Stomach smooth muscle (tissue), 2 donors: ENCODE measurements at regions not wholly inside any gene's neighbourhood (a gene's known extent, or its start where the extent isn't known, plus 50 kb on each side); places are given as distances from the start of the nearest gene placed in this dataset.

Source experiments
- H3K27ac ChIP-seq: one replicate; pipeline ENCODE4 v1.7.0; 2013; ENCODE audit warnings: mild to moderate bottlenecking, low read length, inconsistent platforms
- H3K27me3 ChIP-seq, 2 donors: one replicate each; pipeline ENCODE4 v1.7.0; 2013; ENCODE audit warnings: low read length in 2 of 2; ENCODE audit not compliant: insufficient read depth in 2 of 2, control insufficient read depth in 1 of 2
- H3K36me3 ChIP-seq, 2 donors: one replicate each; pipeline ENCODE4 v1.7.0; 2013; ENCODE audit warnings: low read length in 2 of 2; ENCODE audit not compliant: control insufficient read depth in 2 of 2, insufficient read depth in 2 of 2
- H3K4me1 ChIP-seq: one replicate; pipeline ENCODE4 v1.7.0; 2013; ENCODE audit warnings: low read length; ENCODE audit not compliant: control insufficient read depth, insufficient read depth
- H3K4me3 ChIP-seq, 2 donors: one replicate each; pipeline ENCODE4 v1.7.0; 2013; ENCODE audit warnings: low read length in 2 of 2
- H3K9ac ChIP-seq, 2 donors: one replicate each; pipeline ENCODE4 v1.7.0; 2013; ENCODE audit warnings: low read length in 2 of 2, mild to moderate bottlenecking in 1 of 2
- H3K9me3 ChIP-seq, 2 donors: one replicate each; pipeline ENCODE4 v1.7.0; 2013; ENCODE audit warnings: low read length in 2 of 2; ENCODE audit not compliant: control insufficient read depth in 2 of 2
- donor health status: healthy.
- donor health status: Pancreatic carcinoma.

DNA sequence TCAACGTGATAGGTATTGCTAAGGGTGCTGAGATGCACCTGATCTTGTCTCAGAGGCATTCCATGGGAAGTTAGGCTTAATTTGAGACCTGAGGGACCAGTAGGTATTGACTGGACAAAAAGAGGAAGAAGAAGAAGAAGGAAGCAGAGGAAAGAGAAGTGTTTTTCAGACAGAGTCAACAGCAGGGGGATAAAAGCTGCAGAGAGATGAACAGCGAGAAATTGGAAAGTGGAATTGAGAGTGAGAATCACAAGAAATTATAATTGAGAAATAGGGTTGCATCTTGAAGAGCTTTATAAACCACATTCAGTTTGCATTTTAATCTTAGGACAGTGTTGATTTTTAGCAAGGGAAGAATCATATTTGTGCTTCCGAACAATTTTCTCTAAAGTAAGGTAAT lies 254.0 kb downstream of the CD83 start:
- no peaks in the 10 kb centered on the region for H3K4me1 ChIP-seq
- H3K4me3 ChIP-seq: no peak overlapping the region
- no peak overlapping the region for H3K9ac ChIP-seq
- no peak overlapping the region for H3K27ac ChIP-seq
- H3K9me3 ChIP-seq: no peaks in the 10 kb centered on the region
- H3K27me3 ChIP-seq: no peaks in the 10 kb centered on the region
- no peaks in the 10 kb centered on the region for H3K36me3 ChIP-seq

GRCh38 chr6:14372734-14373489 lies 255.3 kb downstream of the CD83 start:
- no peak overlapping the region for H3K27ac ChIP-seq
- no peaks in the 10 kb centered on the region for H3K36me3 ChIP-seq
- H3K27me3 ChIP-seq: no peaks in the 10 kb centered on the region
- no peak overlapping the region for H3K9ac ChIP-seq
- H3K9me3 ChIP-seq: no peaks in the 10 kb centered on the region
- H3K4me1 ChIP-seq: no peaks in the 10 kb centered on the region
- no peak overlapping the region for H3K4me3 ChIP-seq

- Histone ChIP-seq H3K4me1 (no peaks in the 10 kb centered on the region), H3K27ac (no peak overlapping the region), H3K36me3 (no peaks in the 10 kb centered on the region), H3K9me3 (peaks cover 0 to 4% of the 10 kb centered on the region in 2 donors), H3K27me3 (no peaks in the 10 kb centered on the region), H3K4me3 (no peak overlapping the region), H3K9ac (no peak overlapping the region)
Observed at GRCh38 chr6:14373648-14374437, 256.3 kb downstream of the CD83 start.

- H3K4me3 ChIP-seq: no peak overlapping the region
- no peaks in the 10 kb centered on the region for H3K27me3 ChIP-seq
- no peak overlapping the region for H3K9ac ChIP-seq
- no peak overlapping the region for H3K27ac ChIP-seq
- no peaks in the 10 kb centered on the region for H3K36me3 ChIP-seq
- H3K4me1 ChIP-seq: no peaks in the 10 kb centered on the region
- peaks cover 0 to 4% of the 10 kb centered on the region in 2 donors for H3K9me3 ChIP-seq
Observed at GRCh38 chr6:14375930-14376329, 258.4 kb downstream of the CD83 start.

DNA sequence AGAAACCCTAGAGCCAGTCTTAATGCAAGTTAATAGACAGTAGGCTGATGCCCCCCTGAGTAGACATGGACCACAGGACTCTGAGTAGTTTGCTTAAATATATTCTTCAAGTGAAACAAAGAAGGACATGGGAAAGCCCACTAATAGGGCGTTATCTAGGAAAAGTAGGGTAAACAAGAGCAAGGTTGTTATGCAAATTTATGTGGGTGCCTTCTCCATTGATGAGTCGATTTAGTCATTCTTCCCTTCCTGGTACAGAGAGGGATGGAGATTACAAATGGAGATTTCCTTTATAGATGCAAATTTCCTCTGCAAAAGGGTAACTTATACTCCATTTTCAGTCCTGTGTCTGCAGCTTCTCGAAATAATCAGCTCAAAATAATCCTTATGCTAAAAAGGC lies 262.0 kb downstream of the CD83 start:
- Histone ChIP-seq H3K27me3 (no peaks in the 10 kb centered on the region), H3K36me3 (no peaks in the 10 kb centered on the region), H3K27ac (no peak overlapping the region), H3K9ac (no peak overlapping the region), H3K4me3 (no peak overlapping the region), H3K9me3 (peaks cover 0 to 4% of the 10 kb centered on the region in 2 donors), H3K4me1 (no peaks in the 10 kb centered on the region)

GRCh38 chr6:14380086-14380820 lies 262.7 kb downstream of the CD83 start:
- H3K36me3 ChIP-seq: no peaks in the 10 kb centered on the region
- no peaks in the 10 kb centered on the region for H3K4me1 ChIP-seq
- H3K9ac ChIP-seq: no peak overlapping the region
- no peak overlapping the region for H3K4me3 ChIP-seq
- peaks cover 0 to 4% of the 10 kb centered on the region in 2 donors for H3K9me3 ChIP-seq
- no peaks in the 10 kb centered on the region for H3K27me3 ChIP-seq
- H3K27ac ChIP-seq: no peak overlapping the region

DNA sequence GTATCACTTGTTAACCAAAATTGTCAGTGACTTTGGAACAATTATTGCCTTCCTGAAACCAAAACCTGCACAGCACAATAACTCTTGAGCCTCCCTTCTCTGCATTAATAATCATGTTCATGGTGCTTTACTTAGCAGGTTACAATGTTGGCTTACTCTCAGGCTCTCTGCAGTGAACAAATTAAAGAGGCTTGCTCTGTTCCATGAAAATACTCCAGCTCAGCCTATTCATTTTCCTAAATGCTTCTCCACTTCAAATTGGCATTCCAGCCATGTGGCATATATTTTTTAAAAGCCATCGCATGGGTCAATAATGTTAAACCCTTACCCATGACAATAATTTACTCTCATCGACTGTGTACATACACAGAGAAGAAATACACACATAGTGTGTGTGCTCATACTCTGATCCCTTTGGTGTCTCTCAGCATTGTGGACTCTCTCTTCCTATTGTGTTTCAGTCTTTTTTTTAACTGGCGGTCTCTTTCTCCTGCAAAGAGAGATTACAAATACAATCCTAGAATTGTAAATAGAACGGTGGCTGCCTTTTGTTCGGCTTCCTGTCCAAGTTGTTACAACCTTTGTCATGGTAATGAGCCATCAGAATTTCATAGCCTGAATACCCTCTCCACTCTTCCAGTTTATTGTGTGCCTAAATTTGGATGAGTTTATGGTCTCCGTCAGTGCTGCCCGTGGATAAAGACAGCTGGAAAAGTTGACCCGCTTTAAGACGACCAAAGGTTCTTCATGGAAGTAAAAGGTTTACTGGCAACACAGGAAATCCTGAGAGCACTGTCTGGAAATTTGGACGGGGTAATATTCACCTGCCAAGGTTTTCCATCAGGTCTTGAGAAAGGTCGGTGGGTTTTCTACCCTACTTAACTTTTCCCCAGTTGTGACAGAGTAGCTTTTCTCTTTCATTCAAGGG lies 263.6 kb downstream of the CD83 start:
- Histone ChIP-seq H3K9me3 (peaks cover 0 to 4% of the 10 kb centered on the region in 2 donors), H3K4me3 (no peak overlapping the region), H3K27me3 (no peaks in the 10 kb centered on the region), H3K4me1 (no peaks in the 10 kb centered on the region), H3K27ac (no peak overlapping the region), H3K36me3 (no peaks in the 10 kb centered on the region), H3K9ac (no peak overlapping the region)

DNA sequence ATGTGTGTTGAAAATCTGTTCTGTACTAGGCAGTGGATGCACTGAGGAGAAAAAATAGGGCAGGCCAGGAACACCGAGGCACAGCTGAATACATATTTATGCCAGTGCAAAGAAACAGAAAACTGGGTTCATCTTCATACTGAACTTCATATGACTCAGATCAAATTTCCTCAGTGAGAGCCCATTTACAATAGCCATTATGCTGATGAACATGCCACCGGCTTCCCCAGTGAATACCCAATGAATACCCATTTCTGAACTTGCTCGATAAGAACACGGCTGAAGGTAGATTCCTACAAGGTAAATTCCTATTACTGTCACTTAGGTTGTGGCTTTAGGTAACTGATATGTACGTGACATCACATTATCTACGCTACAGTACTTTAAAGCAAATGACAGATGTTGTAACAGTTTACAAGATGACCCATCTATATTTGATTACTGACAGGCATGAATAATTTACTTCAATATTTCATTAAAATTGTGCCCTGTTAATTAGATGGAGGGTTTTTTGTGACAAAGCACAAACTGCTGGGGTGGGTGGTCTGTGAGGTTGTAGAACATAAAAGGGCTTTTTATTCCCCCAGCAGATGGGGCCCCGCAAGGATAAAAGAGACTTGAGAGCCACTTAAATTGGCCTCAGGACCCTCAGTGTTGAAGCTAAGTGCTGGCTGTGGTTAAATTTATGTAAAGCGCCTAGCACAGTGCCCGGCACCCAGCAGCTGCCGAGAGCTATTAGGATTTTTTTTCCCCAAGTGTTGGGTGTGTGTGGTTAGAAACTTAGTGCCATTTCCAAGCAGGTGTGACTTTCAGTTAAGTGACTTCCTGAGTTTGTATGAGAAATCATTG lies 264.5 kb downstream of the CD83 start:
- Histone ChIP-seq H3K4me1 (no peaks in the 10 kb centered on the region), H3K9me3 (peaks cover 0 to 4% of the 10 kb centered on the region in 2 donors), H3K27ac (no peak overlapping the region), H3K4me3 (no peak overlapping the region), H3K27me3 (no peaks in the 10 kb centered on the region), H3K9ac (no peak overlapping the region), H3K36me3 (no peaks in the 10 kb centered on the region)

- Histone ChIP-seq H3K9me3 (peaks cover 0 to 4% of the 10 kb centered on the region in 2 donors), H3K36me3 (no peaks in the 10 kb centered on the region), H3K9ac (no peak overlapping the region), H3K4me3 (no peak overlapping the region), H3K4me1 (no peaks in the 10 kb centered on the region), H3K27ac (no peak overlapping the region), H3K27me3 (no peaks in the 10 kb centered on the region)
Observed at GRCh38 chr6:14382678-14383236, 265.2 kb downstream of the CD83 start.
